ENCODE measurements at regions not wholly inside any gene's neighbourhood (a gene's known extent, or its start where the extent isn't known, plus 50 kb on each side); places are given as distances from the start of the nearest gene placed in this dataset.

- H3K9me3 ChIP-seq (ENCODE audit: insufficient read depth, low read length) = no peaks in the 10 kb centered on the region; the same call in 1 of the 2 replicates
- H3K27me3 ChIP-seq (ENCODE audit: low read length) = no peaks in the 10 kb centered on the region
- H4K20me1 ChIP-seq (ENCODE audit: low read depth, low read length) = no peaks in the 10 kb centered on the region
- H3K36me3 ChIP-seq (ENCODE audit: low read length) = no peaks in the 10 kb centered on the region
- no peak overlapping the region for H3K4me2 ChIP-seq (ENCODE audit: low read depth, low read length, poor library complexity, severe bottlenecking)
- no peak overlapping the region for H2AFZ ChIP-seq (ENCODE audit: low read depth, low read length, severe bottlenecking)
- H3K9me2 ChIP-seq (replicated peaks; ENCODE audit: insufficient read depth, low read length) = no peaks in the 10 kb centered on the region
- no peak overlapping the region for H3K4me3 ChIP-seq (ENCODE audit: insufficient read depth, low read length, poor library complexity, severe bottlenecking)
- no peaks in the 10 kb centered on the region for H3K79me2 ChIP-seq (ENCODE audit: insufficient read depth, low read length)
- H3K27ac ChIP-seq (ENCODE audit: low read depth, low read length) = no peak overlapping the region
- H3K9ac ChIP-seq (ENCODE audit: low read length) = no peak overlapping the region
- H3F3A ChIP-seq (ENCODE audit: insufficient read depth) = no peaks in the 10 kb centered on the region
- TF ChIP-seq EZH2phosphoT487 (conservative IDR thresholded peaks at IDR 0.05; ENCODE audit: low read length) = no peak
- no peak for TF ChIP-seq CTCF (IDR thresholded peaks at IDR 0.05; ENCODE audit: insufficient read depth, low read length, poor library complexity, severe bottlenecking)
Observed at GRCh38 chr1:57799490-57800115, 375.7 kb upstream of the DAB1 start.

GRCh38 chr1:57798543-57798942 lies 374.7 kb upstream of the DAB1 start:
- Histone ChIP-seq H3K9me3 (ENCODE audit: insufficient read depth, low read length) (no peaks in the 10 kb centered on the region; the same call in 1 of the 2 replicates), H2AFZ (ENCODE audit: low read depth, low read length, severe bottlenecking) (no peak overlapping the region), H3K9ac (ENCODE audit: low read length) (no peak overlapping the region), H3F3A (ENCODE audit: insufficient read depth) (no peaks in the 10 kb centered on the region), H3K27me3 (ENCODE audit: low read length) (no peaks in the 10 kb centered on the region), H4K20me1 (ENCODE audit: low read depth, low read length) (no peaks in the 10 kb centered on the region), H3K79me2 (ENCODE audit: insufficient read depth, low read length) (no peaks in the 10 kb centered on the region), H3K4me2 (ENCODE audit: low read depth, low read length, poor library complexity, severe bottlenecking) (no peak overlapping the region), H3K9me2 (replicated peaks; ENCODE audit: insufficient read depth, low read length) (no peaks in the 10 kb centered on the region), H3K36me3 (ENCODE audit: low read length) (no peaks in the 10 kb centered on the region), H3K27ac (ENCODE audit: low read depth, low read length) (no peak overlapping the region), H3K4me3 (ENCODE audit: insufficient read depth, low read length, poor library complexity, severe bottlenecking) (no peak overlapping the region)
- TF ChIP-seq CTCF (IDR thresholded peaks at IDR 0.05; ENCODE audit: insufficient read depth, low read length, poor library complexity, severe bottlenecking) = no peak
- TF ChIP-seq EZH2phosphoT487 (conservative IDR thresholded peaks at IDR 0.05; ENCODE audit: low read length) = no peak

- no peak overlapping the region for H2AFZ ChIP-seq (ENCODE audit: low read depth, low read length, severe bottlenecking)
- H3K27ac ChIP-seq (ENCODE audit: low read depth, low read length) = no peak overlapping the region
- H3K9ac ChIP-seq (ENCODE audit: low read length) = no peak overlapping the region
Observed at GRCh38 chr1:57797084-57797483, 373.2 kb upstream of the DAB1 start.

More at GRCh38 chr1:57797084-57797483, 373.2 kb upstream of the DAB1 start:
- H3K27me3 ChIP-seq (ENCODE audit: low read length) = no peaks in the 10 kb centered on the region
- H3K79me2 ChIP-seq (ENCODE audit: insufficient read depth, low read length) = no peaks in the 10 kb centered on the region
- no peaks in the 10 kb centered on the region for H3K9me2 ChIP-seq (replicated peaks; ENCODE audit: insufficient read depth, low read length)
- no peak overlapping the region for H3K4me3 ChIP-seq (ENCODE audit: insufficient read depth, low read length, poor library complexity, severe bottlenecking)
- H3F3A ChIP-seq (ENCODE audit: insufficient read depth) = no peaks in the 10 kb centered on the region
- H3K9me3 ChIP-seq (ENCODE audit: insufficient read depth, low read length) = no peaks in the 10 kb centered on the region; the same call in 1 of the 2 replicates
- H3K36me3 ChIP-seq (ENCODE audit: low read length) = no peaks in the 10 kb centered on the region
- no peak overlapping the region for H3K4me2 ChIP-seq (ENCODE audit: low read depth, low read length, poor library complexity, severe bottlenecking)
- TF ChIP-seq CTCF (IDR thresholded peaks at IDR 0.05; ENCODE audit: insufficient read depth, low read length, poor library complexity, severe bottlenecking) (no peak), EZH2phosphoT487 (conservative IDR thresholded peaks at IDR 0.05; ENCODE audit: low read length) (no peak)
- H4K20me1 ChIP-seq (ENCODE audit: low read depth, low read length) = no peaks in the 10 kb centered on the region
